GM21390 (cell line): ENCODE measurements at regions not wholly inside any gene's neighbourhood (a gene's known extent, or its start where the extent isn't known, plus 50 kb on each side); places are given as distances from the start of the nearest gene placed in this dataset.
"Not testable (repeated sequence)": the region's sequence is repeated elsewhere in the genome, so short reads cannot be mapped to it uniquely, and the experiment has no call there.

Experiments used
- ATAC-seq: cut with Tn5 transposase; IDR thresholded peaks from one replicate; pipeline ENCODE4 v1.9.1; 2021; ENCODE audit not compliant: unreplicated experiment

DNA sequence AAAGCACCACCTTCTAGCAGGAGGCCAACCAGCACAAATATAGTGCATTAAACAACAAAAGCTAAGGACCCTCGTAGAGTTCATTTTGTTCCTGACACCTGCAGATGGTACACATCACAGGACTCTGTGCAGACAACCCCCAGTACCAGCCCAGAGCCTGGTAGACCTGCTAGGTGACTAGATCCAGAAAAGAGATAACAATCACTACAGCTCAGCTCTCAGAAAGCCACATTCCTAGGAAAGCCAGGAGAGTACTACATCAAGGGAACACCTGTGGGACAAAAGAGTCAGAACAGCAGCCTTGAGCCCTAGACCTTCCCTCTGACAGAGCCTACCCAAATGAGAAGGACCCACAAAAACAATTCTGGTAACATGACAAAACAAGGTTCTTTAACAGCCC lies 344.7 kb upstream of the PTBP2 start:
- ATAC-seq = no peak

DNA sequence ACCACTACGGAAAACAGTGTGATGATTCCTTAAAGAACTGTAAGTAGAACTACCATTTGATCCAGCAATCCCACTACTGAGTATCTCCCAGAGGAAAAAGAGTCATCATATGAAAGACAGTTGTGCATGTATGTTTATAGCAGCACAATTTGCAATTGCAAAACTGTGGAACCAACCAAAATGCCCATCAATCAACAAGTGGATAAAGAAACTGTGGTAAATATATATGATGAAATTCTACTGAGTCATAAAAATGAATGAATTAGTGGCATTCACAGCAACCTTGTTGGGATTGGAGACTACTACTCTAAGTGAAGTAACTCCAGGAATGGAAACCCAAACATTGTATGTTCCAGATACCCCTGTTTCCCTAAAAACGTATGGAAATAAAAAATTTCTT lies 337.0 kb upstream of the PTBP2 start:
- no peak for ATAC-seq

DNA sequence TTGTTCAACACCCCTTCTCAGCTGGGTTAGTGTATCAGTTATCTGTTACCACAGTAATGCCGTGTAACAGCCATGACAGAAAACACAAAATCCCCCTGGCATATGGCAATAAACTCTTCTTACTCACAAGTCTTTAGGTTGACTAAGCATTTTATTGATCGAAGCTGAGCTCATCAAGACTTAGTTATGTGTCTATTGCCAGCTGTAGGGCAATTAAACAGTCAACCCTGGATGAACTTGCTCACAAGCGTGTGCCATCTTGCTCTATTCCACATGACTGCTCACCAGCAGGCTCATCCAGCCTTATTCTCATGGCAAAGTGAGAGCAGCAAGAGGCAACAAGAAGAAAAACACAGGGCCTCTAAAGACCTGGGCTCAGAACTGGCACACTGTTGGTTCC lies 333.8 kb upstream of the PTBP2 start:
- no peak for ATAC-seq

DNA sequence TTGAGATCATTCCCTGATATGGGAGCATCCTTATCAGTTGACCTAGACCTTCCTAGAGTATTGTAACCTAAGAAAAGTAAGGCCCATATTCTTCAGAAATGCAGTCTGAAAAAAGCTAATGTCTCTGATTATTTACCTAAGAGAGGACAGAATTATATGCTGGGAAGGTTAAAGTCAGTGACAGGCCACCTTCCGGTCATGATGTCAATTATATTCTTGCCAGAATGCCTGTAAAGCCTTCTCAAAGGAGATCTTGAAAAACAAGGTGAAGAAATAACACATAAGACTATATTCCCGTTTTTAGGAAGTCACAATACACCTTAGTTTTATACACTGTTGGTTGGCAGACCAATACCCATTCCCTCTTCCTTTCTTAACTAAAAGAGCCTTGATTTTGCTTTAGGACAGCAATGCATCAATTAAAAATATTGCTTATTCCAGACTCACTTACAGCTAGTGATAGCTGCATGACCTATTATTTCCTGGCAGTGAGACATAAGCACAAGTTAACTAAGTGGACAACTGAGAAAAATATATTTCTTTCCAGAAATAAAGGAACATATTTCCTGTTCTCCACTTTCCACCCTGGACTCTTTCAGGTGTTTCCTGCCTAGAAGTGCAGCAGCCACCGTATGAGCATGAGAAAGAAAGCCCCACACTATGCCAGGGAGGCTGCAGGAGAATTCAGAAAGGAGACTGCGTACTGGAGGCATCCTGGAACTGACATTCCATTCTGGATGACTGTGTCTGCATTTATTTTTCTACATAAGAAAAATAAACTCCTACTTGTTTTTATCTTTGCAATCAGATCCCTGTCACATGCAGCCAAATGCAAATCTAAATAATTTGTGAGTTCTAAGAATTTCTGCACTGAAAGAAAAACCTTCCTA lies 332.9 kb upstream of the PTBP2 start:
- ATAC-seq = no peak

DNA sequence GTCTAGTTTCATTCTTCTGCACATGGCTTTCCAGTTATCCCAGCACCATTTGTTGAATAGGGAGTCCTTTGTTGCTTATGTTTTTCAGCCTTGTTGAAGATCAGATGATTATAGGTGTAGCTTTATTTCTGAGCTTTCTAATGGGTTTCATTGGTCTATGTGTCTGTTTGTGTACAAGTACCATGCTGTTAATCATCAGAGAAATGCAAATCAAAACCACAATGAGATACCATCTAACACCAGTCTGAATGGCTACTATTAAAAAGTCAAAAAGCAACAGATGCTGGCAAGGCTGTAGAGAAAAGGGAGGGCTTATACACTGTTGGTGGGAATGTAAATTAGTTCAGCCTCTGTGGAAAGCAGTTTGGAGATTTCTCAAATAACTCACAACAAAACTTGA lies 321.5 kb upstream of the PTBP2 start:
- no peak for ATAC-seq

DNA sequence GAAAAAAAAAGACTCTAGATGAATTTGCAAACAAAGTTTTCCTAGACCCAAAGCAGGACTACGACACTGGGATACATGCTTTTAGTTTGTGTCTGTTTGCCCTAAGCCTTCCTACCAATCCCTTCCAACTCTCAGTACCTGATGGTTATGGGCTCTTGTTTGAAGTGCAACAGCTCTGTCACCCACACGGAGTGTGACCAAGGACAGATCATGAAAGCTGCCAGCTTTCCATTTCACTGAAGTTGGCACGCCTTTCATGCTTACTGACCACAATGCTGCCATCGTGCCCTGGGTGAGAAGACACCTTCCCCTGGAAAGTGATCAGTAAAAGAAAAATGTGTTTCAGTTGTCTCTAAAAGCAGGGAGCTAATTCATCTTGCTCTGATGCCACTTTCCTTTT lies 312.5 kb upstream of the PTBP2 start:
- no peak for ATAC-seq

DNA sequence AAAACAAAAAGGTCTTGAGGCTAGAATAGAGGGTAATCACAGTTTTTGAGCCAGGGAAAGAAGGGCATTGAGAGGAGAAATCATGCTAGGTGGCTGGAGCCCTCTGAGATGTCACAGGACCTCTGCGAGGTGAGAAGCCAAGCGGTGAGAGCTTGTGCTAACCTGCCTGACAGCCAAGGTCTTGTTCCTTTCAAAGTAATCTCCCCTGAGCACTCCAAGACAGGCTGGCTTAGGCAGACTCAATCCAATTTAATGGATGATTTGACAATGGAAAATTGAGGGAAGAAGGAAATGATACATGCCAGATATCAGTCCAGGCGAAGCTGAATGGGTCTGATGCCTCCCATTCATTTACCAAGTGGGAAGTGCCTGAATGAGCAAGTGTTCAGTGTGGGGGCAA lies 311.9 kb upstream of the PTBP2 start:
- ATAC-seq = no peak

DNA sequence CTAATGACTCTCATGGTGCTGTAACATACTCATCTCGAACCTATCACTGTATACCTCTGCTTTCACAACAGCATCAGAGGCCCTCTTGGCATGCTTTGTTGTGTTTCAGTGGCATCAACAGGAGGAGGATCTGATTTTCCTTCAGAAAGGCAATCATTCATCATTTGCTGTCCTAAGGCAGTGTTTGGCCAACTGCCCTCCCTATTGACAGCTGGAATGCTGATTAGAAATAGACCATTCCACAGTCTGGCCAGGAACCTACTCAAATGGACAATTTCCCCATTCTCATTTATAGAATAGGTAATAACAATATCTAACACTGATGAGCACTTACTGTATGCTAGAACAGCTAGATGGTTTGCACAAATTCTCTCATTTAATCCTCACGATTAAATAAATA lies 310.6 kb upstream of the PTBP2 start:
- no peak for ATAC-seq

DNA sequence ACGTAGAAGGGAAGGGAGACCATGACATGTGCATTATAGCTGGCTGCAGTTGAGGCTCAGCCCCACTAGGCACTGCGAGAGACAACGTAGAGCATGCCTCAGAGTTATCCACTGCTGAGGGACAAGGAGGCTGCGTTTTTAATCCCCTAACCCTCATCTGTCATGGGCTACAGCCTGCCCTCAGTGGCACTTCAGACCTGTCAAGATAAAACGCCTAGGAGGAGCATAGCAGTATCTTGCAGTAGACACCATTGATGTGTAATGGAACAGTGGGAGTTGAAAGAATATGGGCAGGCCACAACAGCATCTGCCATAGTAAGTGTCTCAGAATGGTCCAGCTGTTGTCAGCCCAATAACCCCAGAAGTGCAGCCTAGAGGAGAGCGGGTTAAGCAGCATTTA lies 307.0 kb upstream of the PTBP2 start:
- ATAC-seq = no peak

DNA sequence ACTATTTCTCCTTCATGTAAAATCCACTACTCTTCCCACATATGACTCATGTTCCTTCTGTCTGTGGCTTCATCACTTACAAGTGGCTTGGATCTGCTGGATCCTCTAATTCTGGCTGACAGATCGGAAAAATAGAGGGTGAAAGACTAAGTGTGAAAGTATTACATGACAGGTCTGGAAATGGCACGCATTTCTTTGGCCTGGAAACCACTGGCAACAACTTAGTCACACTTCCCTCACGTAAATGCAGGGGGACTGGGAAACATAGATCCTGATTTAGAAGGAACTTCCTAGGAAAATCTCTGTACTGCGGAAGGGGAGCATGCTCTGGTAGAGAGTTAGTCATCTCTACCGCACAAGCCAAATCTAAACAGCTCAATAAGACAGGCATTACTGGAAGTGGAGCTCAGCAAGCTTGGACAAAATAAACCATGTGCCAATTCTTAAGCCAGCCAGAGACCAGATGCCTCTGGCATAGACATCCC lies 305.4 kb upstream of the PTBP2 start:
- ATAC-seq = no peak

DNA sequence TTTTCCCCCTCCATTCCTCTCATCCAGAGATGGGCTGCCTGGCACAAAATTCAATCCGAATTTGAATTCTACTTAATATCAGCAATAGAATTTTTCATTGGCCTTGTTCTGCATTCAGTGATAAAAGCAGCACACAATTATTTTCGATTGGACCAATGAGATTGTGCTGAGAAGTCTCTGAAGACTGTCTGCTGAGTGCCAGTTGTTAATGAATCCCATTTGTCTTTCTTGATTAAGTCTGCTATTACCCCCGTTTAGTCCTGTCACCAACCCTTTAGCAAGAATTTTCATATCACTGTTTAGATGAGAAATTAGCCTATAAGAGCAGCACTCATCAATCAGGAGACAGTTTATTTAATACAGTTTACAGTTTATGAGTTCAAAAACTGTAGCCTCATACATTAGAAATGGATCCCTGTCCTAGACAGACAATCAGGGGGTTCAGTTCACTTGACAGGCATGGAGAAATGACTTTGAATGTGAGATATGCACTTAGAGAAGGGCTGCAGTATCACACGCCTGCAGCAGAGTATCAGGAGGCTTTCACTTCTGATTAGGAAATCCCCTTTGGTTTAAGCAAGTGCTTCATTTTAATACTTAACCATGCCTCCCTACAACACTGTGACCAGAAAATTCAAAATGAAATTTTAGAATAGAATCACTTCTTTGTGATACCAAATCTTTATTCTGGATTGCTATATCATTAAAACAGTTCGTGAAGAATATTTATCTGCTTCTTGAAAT lies 304.7 kb upstream of the PTBP2 start:
- peak; percentile 95 for ATAC-seq

DNA sequence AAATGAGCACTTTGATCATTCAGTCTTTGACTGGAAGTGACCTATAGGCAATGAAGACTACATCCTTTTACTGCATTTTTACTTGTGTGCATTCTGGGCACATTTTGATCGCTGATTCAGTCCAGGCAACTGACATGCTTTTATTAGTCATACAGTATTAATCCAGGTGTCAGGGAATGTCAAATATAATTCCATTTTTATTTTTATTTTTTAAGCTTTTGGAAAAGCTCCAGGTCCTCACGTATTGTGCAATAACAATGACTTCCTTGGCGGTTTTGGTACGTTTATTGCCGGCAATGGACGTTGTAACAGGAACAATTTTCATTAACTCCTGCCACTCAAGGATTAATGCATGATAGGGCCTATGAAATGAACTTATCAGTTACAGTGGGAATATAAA lies 302.6 kb upstream of the PTBP2 start:
- no peak for ATAC-seq

DNA sequence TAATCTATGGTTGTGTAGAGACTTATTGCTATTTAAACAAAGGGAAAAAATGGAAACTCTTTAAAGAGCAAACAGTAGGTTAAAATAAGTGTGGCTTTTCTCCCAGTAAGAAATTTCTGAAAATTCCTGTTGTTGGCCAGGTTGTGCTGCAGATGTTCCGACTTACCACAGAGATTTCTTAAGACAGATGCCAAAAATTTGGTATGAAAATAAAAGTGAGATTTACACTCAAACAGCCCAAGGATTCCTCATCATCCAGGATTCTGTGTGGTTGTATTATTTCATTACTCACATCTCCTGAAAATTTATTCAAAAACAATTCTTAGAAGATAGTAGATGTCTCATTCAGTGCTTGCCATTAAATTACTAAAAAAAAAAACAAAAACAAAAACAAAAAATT lies 296.7 kb upstream of the PTBP2 start:
- ATAC-seq = no peak

DNA sequence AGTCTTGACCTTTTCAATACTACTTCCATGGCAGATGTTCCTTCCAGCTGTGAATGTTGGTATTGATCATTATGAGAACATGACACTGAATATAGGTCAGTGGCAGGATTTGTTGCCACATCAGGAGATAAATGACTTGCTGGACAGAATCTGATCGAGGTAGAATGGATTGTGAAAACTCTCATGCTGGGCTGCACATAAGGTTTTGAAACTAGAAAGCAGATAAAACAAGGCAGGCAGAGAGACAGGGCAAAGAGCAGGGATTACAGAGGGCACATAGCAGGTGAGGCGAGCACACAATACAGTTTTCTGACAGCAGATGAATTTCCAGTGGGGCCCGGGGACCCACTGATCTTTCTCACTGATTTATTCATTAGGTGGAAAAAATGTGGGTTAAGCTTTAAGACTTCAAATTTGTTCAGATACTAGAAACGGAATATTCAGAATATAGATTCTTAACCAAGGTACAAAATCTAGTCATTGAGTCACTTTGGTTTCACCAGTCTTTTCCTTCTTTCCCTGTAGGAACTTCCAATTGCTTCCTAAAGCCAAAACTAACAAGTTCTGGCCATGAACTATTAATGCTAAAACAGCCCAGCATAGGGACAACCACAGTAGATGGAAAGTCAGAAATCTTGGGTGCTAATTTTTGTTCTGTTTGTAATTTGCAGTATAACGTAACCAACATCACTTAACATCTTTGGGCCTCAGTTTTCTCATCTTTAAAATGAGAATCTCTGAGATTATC lies 296.0 kb upstream of the PTBP2 start:
- no peak for ATAC-seq

DNA sequence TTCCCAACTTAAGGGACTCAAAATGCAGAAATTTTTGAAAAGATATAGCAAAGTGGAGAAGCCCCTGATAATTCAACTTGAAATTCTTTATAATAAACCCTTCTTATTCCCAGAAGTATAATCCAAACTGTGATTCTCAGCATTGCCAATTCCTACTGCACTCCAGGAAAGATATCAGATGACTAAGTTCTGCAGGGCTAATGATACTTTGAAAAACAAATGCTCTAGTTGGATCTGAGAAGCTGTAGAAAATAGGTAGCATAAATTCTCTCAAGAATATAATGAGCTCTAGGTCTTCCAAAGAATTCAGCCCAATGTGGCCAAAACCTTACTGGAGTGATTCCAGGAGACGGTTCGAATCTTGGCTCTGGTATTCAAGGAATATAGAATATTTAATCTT lies 294.0 kb upstream of the PTBP2 start:
- ATAC-seq = no peak

DNA sequence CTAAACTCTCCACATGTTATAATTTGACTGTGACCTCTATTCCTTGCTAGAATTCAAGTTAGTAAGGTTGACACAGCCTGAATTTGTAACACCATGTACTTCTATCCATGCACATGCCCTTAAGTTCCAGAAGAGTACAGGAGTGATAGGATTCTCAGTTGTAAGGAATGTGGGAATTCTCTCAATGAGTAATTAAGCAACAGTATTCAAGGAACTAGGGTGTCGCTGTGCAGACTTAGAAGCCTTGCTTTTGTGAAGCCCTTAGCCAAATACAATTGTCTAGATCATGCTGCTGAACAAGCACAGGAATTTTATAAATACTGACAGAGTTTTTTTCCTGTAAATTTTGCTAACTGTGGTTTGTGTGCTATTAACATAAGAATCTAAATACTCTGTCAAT lies 276.3 kb upstream of the PTBP2 start:
- no peak for ATAC-seq

DNA sequence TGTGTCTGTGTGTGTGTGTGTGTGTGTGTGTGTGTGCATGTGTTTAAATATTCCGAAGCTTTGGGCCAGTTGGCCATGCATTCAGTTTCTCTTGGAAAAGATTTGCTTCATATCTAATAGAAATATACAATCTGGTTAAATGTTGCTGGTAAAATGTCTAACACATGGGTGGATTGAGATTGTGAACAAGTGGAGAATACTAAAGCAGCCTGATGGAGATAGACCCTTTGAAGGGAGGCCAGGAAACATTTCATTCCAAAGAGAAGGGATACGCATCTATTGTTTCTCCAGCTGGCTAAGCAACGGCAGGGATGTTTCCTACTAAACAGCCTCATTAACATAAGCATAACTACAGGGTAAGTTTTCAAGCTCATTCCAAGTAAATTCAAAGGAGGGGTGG lies 257.5 kb upstream of the PTBP2 start:
- ATAC-seq = no peak

DNA sequence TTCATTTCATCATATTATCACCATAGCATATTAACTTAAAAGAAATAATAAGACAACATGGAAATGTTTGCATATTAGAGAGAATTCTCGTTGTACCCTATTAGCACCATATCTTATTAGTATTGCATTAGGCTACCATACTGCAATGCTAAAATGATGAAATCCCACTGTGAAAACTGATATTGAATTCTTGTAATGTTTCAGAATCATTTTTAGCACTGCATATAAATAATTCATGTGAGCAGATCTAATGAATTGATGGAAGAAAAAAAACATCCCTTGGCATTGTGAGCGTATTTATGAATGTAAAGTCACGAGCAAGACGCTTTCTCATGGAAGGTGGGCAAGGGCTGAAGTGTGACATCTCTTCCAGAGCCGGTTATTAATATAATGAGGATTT lies 257.1 kb upstream of the PTBP2 start:
- no peak for ATAC-seq

DNA sequence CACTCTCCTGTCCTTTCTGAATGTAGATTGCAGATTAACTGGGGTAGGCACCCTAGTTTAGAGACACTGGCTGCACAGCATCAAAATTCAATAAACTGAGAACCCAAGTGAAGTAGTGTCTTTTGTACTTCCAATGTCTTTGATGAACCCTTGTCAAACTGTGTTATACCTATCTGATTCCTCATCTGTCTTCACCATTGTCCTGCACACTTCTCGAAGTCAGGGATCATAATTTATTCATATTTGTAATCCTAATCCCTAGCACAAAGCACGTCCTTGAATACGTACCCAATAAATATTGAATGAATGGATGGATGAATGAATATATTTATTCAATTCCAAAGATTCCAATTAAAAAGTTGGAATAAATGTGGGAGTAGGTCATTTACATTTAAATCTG lies 256.6 kb upstream of the PTBP2 start:
- no peak for ATAC-seq

DNA sequence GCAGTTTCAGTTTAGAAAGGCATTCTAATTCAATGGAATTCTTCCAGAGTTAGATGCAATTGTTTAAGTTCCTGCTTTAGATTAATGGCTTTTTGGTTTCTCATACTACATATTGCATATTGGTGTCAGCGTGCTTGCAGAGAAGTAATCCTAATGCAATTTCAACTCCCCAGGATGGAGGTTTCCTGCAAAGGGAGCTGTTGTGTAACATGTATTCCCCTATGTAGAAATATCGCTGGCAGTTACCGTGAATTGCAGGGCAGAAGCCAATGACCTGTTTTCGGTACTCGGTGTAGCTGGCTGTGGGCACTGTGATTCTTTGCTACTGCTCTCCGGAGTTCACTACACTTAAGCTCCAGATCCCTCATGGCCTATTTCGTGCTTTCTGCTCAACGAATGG lies 256.1 kb upstream of the PTBP2 start:
- no peak for ATAC-seq

DNA sequence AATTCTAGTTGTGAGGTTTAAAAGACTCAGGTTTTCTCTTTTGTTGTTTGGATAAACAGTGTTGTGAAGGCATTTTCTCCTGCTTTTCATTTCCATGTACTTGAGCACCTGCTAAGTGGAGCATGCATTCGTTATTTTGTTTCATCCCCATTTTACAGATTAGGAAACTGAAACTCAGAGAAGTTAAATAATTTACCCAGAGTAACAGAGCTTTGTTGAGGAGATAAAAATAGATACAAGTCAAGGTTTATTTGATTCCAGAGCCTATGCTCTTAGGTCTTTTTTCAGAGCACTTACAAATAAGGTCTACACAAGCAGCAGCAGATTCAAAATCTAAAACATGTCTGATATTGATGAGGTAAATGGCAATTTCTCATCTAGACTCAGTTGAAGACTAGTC lies 254.7 kb upstream of the PTBP2 start:
- ATAC-seq = no peak

DNA sequence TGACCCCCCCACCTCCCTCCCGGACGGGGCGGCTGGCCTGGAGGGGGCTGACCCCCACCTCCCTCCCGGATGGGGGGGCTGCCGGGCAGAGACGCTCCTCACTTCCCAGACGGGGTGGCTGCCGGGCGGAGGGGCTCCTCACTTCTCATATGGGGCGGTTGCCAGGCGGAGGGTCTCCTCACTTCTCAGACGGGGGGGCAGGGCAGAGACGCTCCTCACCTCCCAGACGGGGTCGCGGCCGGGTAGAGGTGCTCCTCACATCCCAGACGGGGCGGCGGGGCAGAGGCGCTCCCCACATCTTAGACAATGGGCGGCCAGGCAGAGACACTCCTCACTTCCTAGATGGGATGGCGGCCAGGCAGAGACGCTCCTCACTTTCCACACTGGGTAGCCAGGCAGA lies 251.9 kb upstream of the PTBP2 start:
- ATAC-seq = not testable (repeated sequence)
